H1 (cell line): ENCODE measurements at regions not wholly inside any gene's neighbourhood (a gene's known extent, or its start where the extent isn't known, plus 50 kb on each side); places are given as distances from the start of the nearest gene placed in this dataset.

ENCODE experiments used
- CHD1 ChIP-seq: IDR thresholded peaks from 2 replicates; pipeline ENCODE4 v1.6.1; 2012; ENCODE audit warnings: low read depth, low read length, improper control_type of control experiment
- CTCF ChIP-seq, 3 experiments: IDR thresholded peaks; 1 replicate in 2 of 3; 2 replicates in 1 of 3; pipeline versions ENCODE4 v1.5.1 to v1.6.1; 2011; ENCODE audit warnings: low read length in 3 of 3, mild to moderate bottlenecking in 3 of 3, inconsistent platforms in 2 of 3, low read depth in 1 of 3, moderate library complexity in 1 of 3; ENCODE audit not compliant: insufficient read depth in 1 of 3; ENCODE audit errors: control extremely low read depth in 1 of 3
- EP300 ChIP-seq, 2 experiments: IDR thresholded peaks; 1 replicate in 1 of 2; 2 replicates in 1 of 2; pipeline ENCODE4 v1.6.1; 2011 to 2012; ENCODE audit warnings: low read depth in 2 of 2, low read length in 2 of 2, mild to moderate bottlenecking in 2 of 2, borderline replicate concordance in 1 of 2, inconsistent platforms in 1 of 2, moderate library complexity in 1 of 2
- EZH2 ChIP-seq: fragments of 200-600 bp; sonication (generic); IDR thresholded peaks from 2 replicates; pipeline ENCODE4 v1.7.1; 2012; ENCODE audit warnings: low read depth, mild to moderate bottlenecking, moderate library complexity, low read length, inconsistent platforms; ENCODE audit not compliant: severe bottlenecking
- POLR2A ChIP-seq, 2 experiments: IDR thresholded peaks; 1 replicate in 1 of 2; 2 replicates in 1 of 2; pipeline ENCODE4 v1.6.1; 2011; ENCODE audit warnings: low read depth in 2 of 2, low read length in 2 of 2, mild to moderate bottlenecking in 2 of 2; ENCODE audit errors: control extremely low read depth in 1 of 2
- RAD21 ChIP-seq, 2 experiments: IDR thresholded peaks in 1 of 2; conservative IDR thresholded peaks in 1 of 2; 2 replicates each; pipeline ENCODE4 v1.6.1; 2011; ENCODE audit warnings: low read depth in 2 of 2, low read length in 2 of 2, improper control_type of control experiment in 1 of 2, inconsistent platforms in 1 of 2, mild to moderate bottlenecking in 1 of 2, moderate library complexity in 1 of 2
- YY1 ChIP-seq: IDR thresholded peaks from 2 replicates; pipeline ENCODE4 v1.6.1; 2011; ENCODE audit warnings: low read depth, mild to moderate bottlenecking, low read length

- TF ChIP-seq EP300 (IDR thresholded peaks at IDR 0.05; ENCODE audit: borderline replicate concordance in 1 of 2, low read depth in 2 of 2, low read length in 2 of 2) (no peak), YY1 (no peak), CTCF (IDR thresholded peaks at IDR 0.05; ENCODE audit: control extremely low read depth in 1 of 3, insufficient read depth in 1 of 3, low read depth in 1 of 3, low read length in 3 of 3) (no peak), EZH2 (no peak), CHD1 (no peak), POLR2A (IDR thresholded peaks at IDR 0.05; ENCODE audit: control extremely low read depth in 1 of 2, low read depth in 2 of 2, low read length in 2 of 2) (no peak), RAD21 (IDR thresholded peaks at IDR 0.05 in 1 of 2, conservative IDR thresholded peaks at IDR 0.05 in 1 of 2; ENCODE audit: low read depth in 2 of 2, low read length in 2 of 2) (no peak)
These were observed 203.6 kb upstream of the MKLN1 start for GRCh38 chr7:131124001-131124629.
